ENCODE measurements at regions not wholly inside any gene's neighbourhood (a gene's known extent, or its start where the extent isn't known, plus 50 kb on each side); places are given as distances from the start of the nearest gene placed in this dataset.

DNA sequence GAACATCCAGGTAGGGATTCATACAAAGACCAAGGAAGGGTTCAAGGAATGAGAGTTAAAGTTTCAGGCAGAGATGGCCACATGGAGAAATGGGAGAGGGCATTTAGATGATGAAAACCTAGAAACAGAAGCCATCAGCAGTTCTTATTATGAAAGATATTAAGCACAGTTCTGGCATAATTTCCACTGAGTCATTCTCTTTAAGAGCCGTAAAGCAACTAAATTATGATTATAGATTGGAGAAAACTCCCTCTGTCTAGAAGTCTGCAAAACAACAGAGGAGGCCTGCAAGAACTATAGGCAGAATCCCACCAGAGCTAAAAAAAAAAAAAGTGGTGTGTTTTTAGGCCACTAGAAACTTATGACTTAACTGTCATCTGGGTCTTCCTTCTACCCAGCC, 157.1 kb upstream of the MPDZ start:
- TF ChIP-seq, protein P1, sequence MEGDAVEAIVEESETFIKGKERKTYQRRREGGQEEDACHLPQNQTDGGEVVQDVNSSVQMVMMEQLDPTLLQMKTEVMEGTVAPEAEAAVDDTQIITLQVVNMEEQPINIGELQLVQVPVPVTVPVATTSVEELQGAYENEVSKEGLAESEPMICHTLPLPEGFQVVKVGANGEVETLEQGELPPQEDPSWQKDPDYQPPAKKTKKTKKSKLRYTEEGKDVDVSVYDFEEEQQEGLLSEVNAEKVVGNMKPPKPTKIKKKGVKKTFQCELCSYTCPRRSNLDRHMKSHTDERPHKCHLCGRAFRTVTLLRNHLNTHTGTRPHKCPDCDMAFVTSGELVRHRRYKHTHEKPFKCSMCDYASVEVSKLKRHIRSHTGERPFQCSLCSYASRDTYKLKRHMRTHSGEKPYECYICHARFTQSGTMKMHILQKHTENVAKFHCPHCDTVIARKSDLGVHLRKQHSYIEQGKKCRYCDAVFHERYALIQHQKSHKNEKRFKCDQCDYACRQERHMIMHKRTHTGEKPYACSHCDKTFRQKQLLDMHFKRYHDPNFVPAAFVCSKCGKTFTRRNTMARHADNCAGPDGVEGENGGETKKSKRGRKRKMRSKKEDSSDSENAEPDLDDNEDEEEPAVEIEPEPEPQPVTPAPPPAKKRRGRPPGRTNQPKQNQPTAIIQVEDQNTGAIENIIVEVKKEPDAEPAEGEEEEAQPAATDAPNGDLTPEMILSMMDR (conservative IDR thresholded peaks at IDR 0.05; ENCODE audit: low read length) = no peak
- TF ChIP-seq EZH2phosphoT487 (IDR thresholded peaks at IDR 0.05; ENCODE audit: borderline replicate concordance, low read depth, low read length) = no peak

Data from OCI-LY7 (cell line).